Gastroesophageal sphincter (tissue), 4 donors: ENCODE measurements at regions not wholly inside any gene's neighbourhood (a gene's known extent, or its start where the extent isn't known, plus 50 kb on each side); places are given as distances from the start of the nearest gene placed in this dataset.
"Not testable (repeated sequence)": the region's sequence is repeated elsewhere in the genome, so short reads cannot be mapped to it uniquely, and the experiment has no call there.

ENCODE experiments used
- ATAC-seq: fragments of 150-250 bp; one replicate; pipeline ENCODE4 v1.9.1; 2016; ENCODE audit warnings: mild to moderate bottlenecking, moderate library complexity
- H3K27ac ChIP-seq, 4 donors: fragments of 200-600 bp; sonication (generic) in 3 of 4; 1 replicate in 3 of 4; 2 replicates in 1 of 4; pipeline ENCODE4 v1.5.1; 2016 to 2019
- H3K27me3 ChIP-seq: fragments of 200-600 bp; sonication (generic); one replicate; pipeline ENCODE4 v1.5.1; 2019
- H3K36me3 ChIP-seq, 2 donors: fragments of 200-600 bp; sonication (generic); one replicate each; pipeline ENCODE4 v1.5.1; 2019; ENCODE audit warnings: control low read depth in 1 of 2
- H3K4me1 ChIP-seq, 3 donors: fragments of 200-600 bp; sonication (generic); 1 replicate in 2 of 3; 2 replicates in 1 of 3; pipeline ENCODE4 v1.5.1; 2016 to 2019; ENCODE audit warnings: control low read depth in 2 of 3
- H3K4me3 ChIP-seq, 2 donors: fragments of 200-600 bp; sonication (generic); one replicate each; pipeline ENCODE4 v1.5.1; 2019; ENCODE audit warnings: mild to moderate bottlenecking in 1 of 2, moderate library complexity in 1 of 2
- H3K9me3 ChIP-seq, 3 donors: fragments of 200-600 bp; sonication (generic); one replicate each; pipeline ENCODE4 v1.5.1; 2017 to 2019; ENCODE audit warnings: control low read depth in 2 of 3
- EP300 ChIP-seq: sonication (generic); formaldehyde crosslinking; IDR thresholded peaks from one replicate; pipeline ENCODE4 v1.6.1; 2017; ENCODE audit warnings: antibody characterized with exemption, mild to moderate bottlenecking
- POLR2A ChIP-seq, 2 donors: fragments of 450-650 bp; IDR thresholded peaks; one replicate each; pipeline ENCODE4 v1.6.1; 2017; ENCODE audit warnings: antibody characterized with exemption in 2 of 2, mild to moderate bottlenecking in 2 of 2, moderate library complexity in 1 of 2
- POLR2AphosphoS5 ChIP-seq: sonication (generic); formaldehyde crosslinking; IDR thresholded peaks from one replicate; pipeline ENCODE4 v1.6.1; 2017; ENCODE audit warnings: antibody characterized with exemption
- WGBS, 2 donors: methylation state at CpG; one replicate each; pipeline ENCODE4 v1.1.5; 2018; ENCODE audit warnings: low coverage in 1 of 2; 5-methylcytosine and 5-hydroxymethylcytosine counted together
- TF ChIP-seq, protein P1 (sequence below), 4 experiments: fragments of 200-600 bp in 2 of 4; fragments of 450-650 bp in 2 of 4; sonication (generic) in 1 of 4; IDR thresholded peaks; one replicate each; pipeline ENCODE4 v1.5.1; 2017 to 2019; ENCODE audit warnings: antibody characterized with exemption in 4 of 4, mild to moderate bottlenecking in 2 of 4, moderate library complexity in 2 of 4

DNA sequence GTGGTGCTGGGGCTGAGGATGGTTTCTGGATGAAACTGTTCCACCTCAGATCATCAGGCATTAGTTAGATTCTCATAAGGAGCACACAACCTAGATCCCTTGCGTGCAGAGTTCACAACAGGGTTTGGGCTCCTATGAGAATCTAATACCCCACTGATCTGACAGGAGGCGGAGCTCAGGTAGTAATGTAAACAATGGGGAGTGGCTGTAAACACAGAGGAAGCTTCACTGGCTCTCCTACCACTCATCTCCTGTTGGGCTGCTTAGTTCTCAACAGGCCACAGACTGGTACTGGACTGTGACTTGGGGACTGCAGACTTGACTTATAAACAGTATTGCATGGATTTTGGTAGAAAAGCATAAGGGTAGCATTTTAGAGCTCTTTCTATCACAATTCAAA lies 870.7 kb upstream of the CDH10 start:
- Histone ChIP-seq H3K36me3 (no peaks in the 10 kb centered on the region), H3K4me3 (no peak overlapping the region), H3K4me1 (no peaks in the 10 kb centered on the region), H3K27me3 (no peaks in the 10 kb centered on the region), H3K27ac (no peak overlapping the region), H3K9me3 (no peaks in the 10 kb centered on the region)
- ATAC-seq: no peak
- TF ChIP-seq POLR2AphosphoS5 (no peak), EP300 (no peak), POLR2A (IDR thresholded peaks at IDR 0.05) (no peak)
- TF ChIP-seq, protein P1, sequence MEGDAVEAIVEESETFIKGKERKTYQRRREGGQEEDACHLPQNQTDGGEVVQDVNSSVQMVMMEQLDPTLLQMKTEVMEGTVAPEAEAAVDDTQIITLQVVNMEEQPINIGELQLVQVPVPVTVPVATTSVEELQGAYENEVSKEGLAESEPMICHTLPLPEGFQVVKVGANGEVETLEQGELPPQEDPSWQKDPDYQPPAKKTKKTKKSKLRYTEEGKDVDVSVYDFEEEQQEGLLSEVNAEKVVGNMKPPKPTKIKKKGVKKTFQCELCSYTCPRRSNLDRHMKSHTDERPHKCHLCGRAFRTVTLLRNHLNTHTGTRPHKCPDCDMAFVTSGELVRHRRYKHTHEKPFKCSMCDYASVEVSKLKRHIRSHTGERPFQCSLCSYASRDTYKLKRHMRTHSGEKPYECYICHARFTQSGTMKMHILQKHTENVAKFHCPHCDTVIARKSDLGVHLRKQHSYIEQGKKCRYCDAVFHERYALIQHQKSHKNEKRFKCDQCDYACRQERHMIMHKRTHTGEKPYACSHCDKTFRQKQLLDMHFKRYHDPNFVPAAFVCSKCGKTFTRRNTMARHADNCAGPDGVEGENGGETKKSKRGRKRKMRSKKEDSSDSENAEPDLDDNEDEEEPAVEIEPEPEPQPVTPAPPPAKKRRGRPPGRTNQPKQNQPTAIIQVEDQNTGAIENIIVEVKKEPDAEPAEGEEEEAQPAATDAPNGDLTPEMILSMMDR (IDR thresholded peaks at IDR 0.05): no peak
- WGBS, 2 donors: 80% methylated on average over 2 of the region's 2 CpGs; no CpG with 5 or more reads in 1 of the 2 donors

DNA sequence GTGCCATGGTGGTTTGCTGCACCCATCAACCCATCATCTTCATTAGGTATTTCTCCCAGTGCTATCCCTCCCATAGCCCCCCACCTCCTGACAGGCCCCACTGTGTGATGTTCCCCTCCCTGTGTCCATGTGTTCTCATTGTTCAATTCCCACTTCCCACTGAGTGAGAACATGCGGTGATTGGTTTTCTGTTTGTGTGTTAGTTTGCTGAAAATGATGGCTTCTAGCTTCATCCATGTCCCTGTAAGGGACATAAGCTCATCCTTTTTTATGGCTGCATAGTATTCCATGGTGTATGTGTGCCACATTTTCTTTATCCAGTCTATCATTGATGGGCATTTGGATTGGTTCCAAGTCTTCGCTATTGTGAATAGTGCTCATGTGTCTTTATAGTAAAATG lies 865.9 kb upstream of the CDH10 start:
- H3K9me3 ChIP-seq, H3K27me3 ChIP-seq, ATAC-seq, H3K27ac ChIP-seq, H3K4me1 ChIP-seq, H3K4me3 ChIP-seq, H3K36me3 ChIP-seq: not testable (repeated sequence)
- WGBS, 2 donors: 78 to 100% methylated on average over 1 to 2 of the region's 2 CpGs

DNA sequence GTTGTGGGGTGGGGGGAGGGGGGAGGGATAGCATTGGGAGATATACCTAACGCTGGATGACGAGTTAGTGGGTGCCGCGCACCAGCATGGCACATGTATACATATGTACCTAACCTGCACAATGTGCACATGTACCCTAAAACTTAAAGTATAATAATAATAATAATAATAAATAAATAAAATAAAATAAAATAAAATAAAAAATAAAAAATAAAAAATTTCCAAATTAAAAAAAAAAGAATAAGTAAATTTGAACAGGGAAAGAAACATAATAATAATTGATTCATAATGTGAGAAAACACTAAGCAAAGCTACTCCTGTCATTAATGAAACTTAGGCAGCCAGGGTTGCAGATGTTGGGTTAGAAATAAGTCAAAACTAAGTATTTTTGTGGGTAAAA lies 863.2 kb upstream of the CDH10 start:
- WGBS, 2 donors: 95% methylated on average over 4 of the region's 4 CpGs; no CpG with 5 or more reads in 1 of the 2 donors
- ATAC-seq: not testable (repeated sequence)

DNA sequence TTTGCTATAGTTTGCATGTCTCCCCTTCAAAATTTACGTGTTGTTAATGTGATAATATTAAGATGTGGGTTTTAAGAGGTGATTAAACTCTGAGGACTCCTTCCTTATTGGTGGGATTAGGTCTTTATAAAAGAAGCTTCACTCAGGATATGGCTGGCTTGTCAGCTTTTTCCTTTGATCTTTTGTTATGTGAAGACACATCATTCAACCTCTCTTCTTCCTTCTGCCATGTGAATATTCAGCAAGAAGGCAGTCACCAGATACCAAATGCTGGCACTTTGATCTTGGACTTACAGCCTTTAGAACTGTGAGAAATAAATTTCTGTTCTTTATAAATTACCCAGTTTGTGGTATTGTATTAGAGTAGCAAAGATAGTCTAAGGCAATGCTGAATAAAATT lies 855.9 kb upstream of the CDH10 start:
- Histone ChIP-seq H3K27ac (no peak overlapping the region), H3K27me3 (no peaks in the 10 kb centered on the region), H3K4me1 (no peaks in the 10 kb centered on the region), H3K36me3 (no peaks in the 10 kb centered on the region), H3K9me3 (no peaks in the 10 kb centered on the region), H3K4me3 (no peak overlapping the region)
- TF ChIP-seq POLR2A (IDR thresholded peaks at IDR 0.05) (no peak), EP300 (no peak), POLR2AphosphoS5 (no peak)
- TF ChIP-seq, protein P1 (IDR thresholded peaks at IDR 0.05): no peak
- no peak for ATAC-seq
- 20 to 33% methylated on average over 1 of the region's 1 CpG for WGBS, 2 donors

More for the DNA sequence above, 863.2 kb upstream of the CDH10 start:
- not testable (repeated sequence) for H3K27ac ChIP-seq, H3K9me3 ChIP-seq, H3K4me1 ChIP-seq, H3K27me3 ChIP-seq, H3K36me3 ChIP-seq, H3K4me3 ChIP-seq

DNA sequence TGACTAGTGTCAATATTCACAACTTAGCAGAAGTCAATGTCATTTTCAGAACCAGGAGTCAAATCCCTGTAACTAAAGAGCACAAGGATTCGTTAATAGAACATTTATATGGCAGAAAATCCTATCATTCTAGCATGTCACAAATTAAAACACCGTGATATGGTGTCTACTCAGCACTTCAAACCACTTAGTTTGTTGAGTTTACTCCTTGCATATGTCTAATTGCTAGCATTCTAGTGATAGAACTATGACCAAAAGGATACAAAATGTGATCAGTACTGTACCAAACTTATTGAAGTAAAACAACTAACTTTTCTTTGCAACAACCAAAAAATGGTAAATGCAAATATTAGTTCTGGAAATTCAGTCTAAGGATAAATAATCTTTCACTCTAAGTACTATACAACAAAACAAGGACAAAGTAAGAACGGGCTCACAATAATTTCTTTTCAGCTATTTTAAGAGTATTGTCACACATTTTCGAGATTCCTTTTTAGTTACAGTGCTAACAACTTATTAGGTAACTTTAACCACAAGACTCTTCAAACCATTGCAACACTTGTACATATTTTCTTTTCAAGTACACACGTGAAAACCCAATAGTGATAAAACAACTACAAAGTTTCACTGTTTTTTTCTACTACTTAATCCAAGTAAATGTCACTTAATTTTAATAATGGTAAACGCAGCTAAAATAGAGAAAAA lies 845.2 kb upstream of the CDH10 start:
- WGBS, 2 donors: 76 to 81% methylated on average over 4 to 6 of the region's 6 CpGs
- H3K27me3 ChIP-seq: no peaks in the 10 kb centered on the region
- no peaks in the 10 kb centered on the region for H3K4me1 ChIP-seq
- no peak overlapping the region for H3K27ac ChIP-seq
- no peaks in the 10 kb centered on the region for H3K36me3 ChIP-seq
- ATAC-seq: no peak
- no peak overlapping the region for H3K4me3 ChIP-seq
- H3K9me3 ChIP-seq: peaks cover 0 to 6% (median 0%) of the 10 kb centered on the region in 3 donors
- TF ChIP-seq POLR2AphosphoS5 (no peak), POLR2A (IDR thresholded peaks at IDR 0.05) (no peak), EP300 (no peak)
- TF ChIP-seq, protein P1 (IDR thresholded peaks at IDR 0.05): no peak

DNA sequence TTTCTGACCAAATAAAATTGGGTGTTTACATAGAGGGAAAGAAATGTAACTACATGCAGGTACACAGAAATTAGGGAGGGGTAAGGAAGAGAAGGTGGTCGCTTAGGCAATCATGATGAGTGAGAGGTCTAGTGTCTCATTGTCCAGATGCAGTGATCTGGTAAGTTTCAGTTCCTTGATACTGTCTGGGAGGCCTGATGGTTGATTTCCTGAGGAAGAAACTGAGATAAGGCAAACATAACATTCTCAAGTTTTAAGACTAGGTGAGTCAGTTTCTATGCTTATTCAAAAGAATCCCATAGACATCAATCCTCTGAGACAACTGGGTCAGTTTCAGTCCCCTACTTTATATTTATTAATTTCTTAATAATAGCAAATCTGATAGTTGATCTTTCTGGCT lies 843.3 kb upstream of the CDH10 start:
- TF ChIP-seq POLR2A (IDR thresholded peaks at IDR 0.05) (no peak), EP300 (no peak), POLR2AphosphoS5 (no peak)
- TF ChIP-seq, protein P1 (IDR thresholded peaks at IDR 0.05): no peak
- H3K27me3 ChIP-seq: no peaks in the 10 kb centered on the region
- no peak overlapping the region for H3K4me3 ChIP-seq
- H3K4me1 ChIP-seq: no peaks in the 10 kb centered on the region
- no peak for ATAC-seq
- WGBS, 2 donors: 60 to 75% methylated on average over 1 of the region's 1 CpG
- no peaks in the 10 kb centered on the region for H3K36me3 ChIP-seq
- peaks cover 0 to 6% (median 0%) of the 10 kb centered on the region in 3 donors for H3K9me3 ChIP-seq
- H3K27ac ChIP-seq: no peak overlapping the region
